ENCODE measurements at regions not wholly inside any gene's neighbourhood (a gene's known extent, or its start where the extent isn't known, plus 50 kb on each side); places are given as distances from the start of the nearest gene placed in this dataset.

DNA sequence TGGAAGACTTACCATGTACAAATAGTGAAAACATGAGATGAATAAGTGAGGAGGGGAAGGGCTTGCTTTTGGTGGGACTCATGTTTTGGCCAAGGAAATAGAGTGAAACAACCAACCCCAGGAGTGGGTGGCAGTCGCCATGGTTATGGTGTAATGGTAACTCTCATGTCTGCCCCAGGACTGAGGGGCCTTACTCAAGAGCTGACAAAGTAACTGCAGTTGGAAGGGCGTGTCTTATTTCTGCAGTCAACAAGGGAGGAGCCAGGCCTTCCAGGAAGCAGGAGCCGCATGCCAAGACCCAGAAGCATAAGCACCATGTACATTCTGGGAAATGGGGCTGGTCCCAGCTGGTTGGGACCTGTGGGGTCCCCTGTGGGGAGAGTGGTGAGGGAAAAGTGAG is 108.5 kb downstream of the UNC5CL start:
- TF ChIP-seq ESRRA (IDR thresholded peaks at IDR 0.05; ENCODE audit: borderline replicate concordance, low read depth) = no peak
- TF ChIP-seq ZFPM2 (CRISPR knock-in tag; IDR thresholded peaks at IDR 0.05) = no peak
- TF ChIP-seq, protein P1, sequence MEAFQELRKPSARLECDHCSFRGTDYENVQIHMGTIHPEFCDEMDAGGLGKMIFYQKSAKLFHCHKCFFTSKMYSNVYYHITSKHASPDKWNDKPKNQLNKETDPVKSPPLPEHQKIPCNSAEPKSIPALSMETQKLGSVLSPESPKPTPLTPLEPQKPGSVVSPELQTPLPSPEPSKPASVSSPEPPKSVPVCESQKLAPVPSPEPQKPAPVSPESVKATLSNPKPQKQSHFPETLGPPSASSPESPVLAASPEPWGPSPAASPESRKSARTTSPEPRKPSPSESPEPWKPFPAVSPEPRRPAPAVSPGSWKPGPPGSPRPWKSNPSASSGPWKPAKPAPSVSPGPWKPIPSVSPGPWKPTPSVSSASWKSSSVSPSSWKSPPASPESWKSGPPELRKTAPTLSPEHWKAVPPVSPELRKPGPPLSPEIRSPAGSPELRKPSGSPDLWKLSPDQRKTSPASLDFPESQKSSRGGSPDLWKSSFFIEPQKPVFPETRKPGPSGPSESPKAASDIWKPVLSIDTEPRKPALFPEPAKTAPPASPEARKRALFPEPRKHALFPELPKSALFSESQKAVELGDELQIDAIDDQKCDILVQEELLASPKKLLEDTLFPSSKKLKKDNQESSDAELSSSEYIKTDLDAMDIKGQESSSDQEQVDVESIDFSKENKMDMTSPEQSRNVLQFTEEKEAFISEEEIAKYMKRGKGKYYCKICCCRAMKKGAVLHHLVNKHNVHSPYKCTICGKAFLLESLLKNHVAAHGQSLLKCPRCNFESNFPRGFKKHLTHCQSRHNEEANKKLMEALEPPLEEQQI (IDR thresholded peaks at IDR 0.05) = no peak
- no peak for TF ChIP-seq GTF2E2 (tag; IDR thresholded peaks at IDR 0.05)
- TF ChIP-seq CBX1 (IDR thresholded peaks at IDR 0.05; ENCODE audit: low read depth) = no peak
- no peak for TF ChIP-seq CTCF (IDR thresholded peaks at IDR 0.05 in 2 of 3, conservative IDR thresholded peaks at IDR 0.05 in 1 of 3; ENCODE audit: insufficient read depth in 2 of 3, low read depth in 1 of 3, low read length in 3 of 3)
- TF ChIP-seq ZNF311 (CRISPR knock-in tag; IDR thresholded peaks at IDR 0.05) = no peak
- no peak for TF ChIP-seq SMARCA4 (IDR thresholded peaks at IDR 0.05)
- TF ChIP-seq MYC (IDR thresholded peaks at IDR 0.05; ENCODE audit: low read depth, low read length) = peak; percentile 27; the same call in 1 of the 2 replicates
- TF ChIP-seq MYC (CRISPR knock-in tag; IDR thresholded peaks at IDR 0.05; ENCODE audit: borderline replicate concordance, low read depth) = no peak
- no peak for TF ChIP-seq EP300 (IDR thresholded peaks at IDR 0.05; ENCODE audit: low read length)
- no peak for TF ChIP-seq TCF7L2 (IDR thresholded peaks at IDR 0.05; ENCODE audit: low read depth, low read length)
- TF ChIP-seq SIN3B (IDR thresholded peaks at IDR 0.05; ENCODE audit: low read depth) = no peak
